C4-2B (cell line): ENCODE measurements at regions not wholly inside any gene's neighbourhood (a gene's known extent, or its start where the extent isn't known, plus 50 kb on each side); places are given as distances from the start of the nearest gene placed in this dataset.

Experiments
- ZFX ChIP-seq: fragments of 450-650 bp; IDR thresholded peaks from 2 replicates; pipeline ENCODE4 v1.6.1; 2017
- TF ChIP-seq, protein P1 (sequence below): fragments of 450-650 bp; conservative IDR thresholded peaks from 2 replicates; pipeline ENCODE4 v1.5.1; 2017; ENCODE audit warnings: mild to moderate bottlenecking

- TF ChIP-seq, protein P1, sequence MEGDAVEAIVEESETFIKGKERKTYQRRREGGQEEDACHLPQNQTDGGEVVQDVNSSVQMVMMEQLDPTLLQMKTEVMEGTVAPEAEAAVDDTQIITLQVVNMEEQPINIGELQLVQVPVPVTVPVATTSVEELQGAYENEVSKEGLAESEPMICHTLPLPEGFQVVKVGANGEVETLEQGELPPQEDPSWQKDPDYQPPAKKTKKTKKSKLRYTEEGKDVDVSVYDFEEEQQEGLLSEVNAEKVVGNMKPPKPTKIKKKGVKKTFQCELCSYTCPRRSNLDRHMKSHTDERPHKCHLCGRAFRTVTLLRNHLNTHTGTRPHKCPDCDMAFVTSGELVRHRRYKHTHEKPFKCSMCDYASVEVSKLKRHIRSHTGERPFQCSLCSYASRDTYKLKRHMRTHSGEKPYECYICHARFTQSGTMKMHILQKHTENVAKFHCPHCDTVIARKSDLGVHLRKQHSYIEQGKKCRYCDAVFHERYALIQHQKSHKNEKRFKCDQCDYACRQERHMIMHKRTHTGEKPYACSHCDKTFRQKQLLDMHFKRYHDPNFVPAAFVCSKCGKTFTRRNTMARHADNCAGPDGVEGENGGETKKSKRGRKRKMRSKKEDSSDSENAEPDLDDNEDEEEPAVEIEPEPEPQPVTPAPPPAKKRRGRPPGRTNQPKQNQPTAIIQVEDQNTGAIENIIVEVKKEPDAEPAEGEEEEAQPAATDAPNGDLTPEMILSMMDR = no peak
- no peak for TF ChIP-seq ZFX
Measured at GRCh38 chr13:104314926-104315535, 1248.8 kb upstream of the SLC10A2 start.
